ENCODE measurements at regions not wholly inside any gene's neighbourhood (a gene's known extent, or its start where the extent isn't known, plus 50 kb on each side); places are given as distances from the start of the nearest gene placed in this dataset.
A peak's percentile ranks its signal among the peaks of the same experiment; 100 is the strongest.

GRCh38 chr6:155695495-155695894, 239.9 kb upstream of the NOX3 start:
- H3K27ac ChIP-seq, result no peak overlapping the region
- no peak for DNase-seq (ENCODE audit: low read depth, low spot score)

DNA sequence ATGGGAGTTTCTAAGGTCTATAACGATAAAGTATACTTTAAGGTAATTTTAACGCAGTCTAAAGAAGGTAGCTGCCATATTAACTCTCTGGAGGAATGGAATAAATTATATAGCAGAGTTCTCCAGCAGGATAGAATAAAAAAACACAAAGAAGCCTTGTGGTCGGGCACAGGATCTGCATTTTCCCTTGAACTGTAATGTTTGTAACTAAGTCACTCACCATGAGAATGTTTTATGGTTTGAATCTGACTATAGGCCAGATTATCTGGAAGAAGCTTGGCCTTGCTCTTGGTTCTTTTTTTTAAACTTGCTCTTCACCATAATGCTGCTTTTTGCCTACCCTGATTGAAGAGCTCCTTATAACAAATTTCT, 238.8 kb upstream of the NOX3 start:
- no peak overlapping the region for H3K27ac ChIP-seq
- no peak for DNase-seq (ENCODE audit: low read depth, low spot score)

DNA sequence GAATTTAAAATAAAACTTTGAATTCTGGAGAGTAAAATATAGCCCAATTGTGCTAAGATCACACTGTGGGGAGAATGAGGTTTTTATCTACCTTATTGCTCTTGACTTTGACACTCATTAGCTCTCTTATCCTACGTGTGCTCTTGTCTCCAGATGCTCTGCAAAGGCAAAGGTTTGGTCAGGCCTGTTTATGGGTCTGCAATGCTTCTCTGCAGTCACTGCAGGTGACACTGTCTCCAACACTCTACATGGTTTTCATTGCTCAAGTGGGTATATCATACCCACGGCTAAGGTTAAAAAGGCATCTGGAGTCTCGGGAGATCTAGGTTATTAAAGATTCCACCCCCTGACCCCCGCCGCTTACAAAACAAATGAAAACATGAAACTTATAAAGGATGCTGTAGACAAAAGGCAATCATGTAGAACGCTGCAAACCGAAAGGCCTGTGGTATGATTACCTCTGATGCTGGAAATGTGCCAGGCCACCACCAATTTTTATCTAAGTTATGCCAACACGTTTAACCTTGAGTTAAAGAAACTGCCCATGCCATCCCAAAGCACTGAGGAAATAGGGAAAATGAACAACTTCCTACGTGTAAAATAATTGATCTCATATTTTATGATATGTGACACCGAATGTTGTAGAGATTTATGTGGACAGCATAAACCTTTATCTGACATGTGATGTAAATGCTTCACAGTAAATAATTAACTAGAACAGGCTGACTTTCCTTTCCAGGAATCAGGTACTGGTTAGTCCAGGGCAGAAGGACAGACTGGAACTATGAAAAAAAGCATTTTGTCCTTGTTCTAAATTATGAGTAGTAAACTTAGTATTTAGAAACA, 238.2 kb upstream of the NOX3 start:
- no peak for DNase-seq (ENCODE audit: low read depth, low spot score)
- no peak overlapping the region for H3K27ac ChIP-seq

- no peak for DNase-seq (ENCODE audit: low read depth, low spot score)
- H3K27ac ChIP-seq, result no peak overlapping the region
Observed at GRCh38 chr6:155690820-155691219, 235.2 kb upstream of the NOX3 start.

DNA sequence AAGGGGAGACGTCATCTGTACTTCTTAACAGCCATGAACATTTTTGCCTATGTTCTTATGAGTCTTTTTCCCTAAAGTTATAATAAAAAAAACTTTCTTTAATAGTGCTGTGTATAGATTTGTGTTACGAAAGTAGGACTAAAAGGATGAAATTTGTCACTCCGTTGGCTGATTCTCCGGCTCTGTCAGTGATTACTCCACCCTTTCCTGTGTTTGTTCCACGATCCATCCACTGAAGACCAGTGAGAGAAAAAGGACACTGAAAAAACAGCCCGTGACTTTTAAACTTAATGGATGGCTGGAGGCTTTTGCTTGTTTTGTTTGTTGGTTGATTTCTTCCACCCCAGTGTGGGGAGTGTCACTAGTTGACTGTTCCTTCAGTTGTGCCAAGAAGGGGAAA, 232.0 kb upstream of the NOX3 start:
- no peak overlapping the region for H3K27ac ChIP-seq
- no peak for DNase-seq (ENCODE audit: low read depth, low spot score)

DNA sequence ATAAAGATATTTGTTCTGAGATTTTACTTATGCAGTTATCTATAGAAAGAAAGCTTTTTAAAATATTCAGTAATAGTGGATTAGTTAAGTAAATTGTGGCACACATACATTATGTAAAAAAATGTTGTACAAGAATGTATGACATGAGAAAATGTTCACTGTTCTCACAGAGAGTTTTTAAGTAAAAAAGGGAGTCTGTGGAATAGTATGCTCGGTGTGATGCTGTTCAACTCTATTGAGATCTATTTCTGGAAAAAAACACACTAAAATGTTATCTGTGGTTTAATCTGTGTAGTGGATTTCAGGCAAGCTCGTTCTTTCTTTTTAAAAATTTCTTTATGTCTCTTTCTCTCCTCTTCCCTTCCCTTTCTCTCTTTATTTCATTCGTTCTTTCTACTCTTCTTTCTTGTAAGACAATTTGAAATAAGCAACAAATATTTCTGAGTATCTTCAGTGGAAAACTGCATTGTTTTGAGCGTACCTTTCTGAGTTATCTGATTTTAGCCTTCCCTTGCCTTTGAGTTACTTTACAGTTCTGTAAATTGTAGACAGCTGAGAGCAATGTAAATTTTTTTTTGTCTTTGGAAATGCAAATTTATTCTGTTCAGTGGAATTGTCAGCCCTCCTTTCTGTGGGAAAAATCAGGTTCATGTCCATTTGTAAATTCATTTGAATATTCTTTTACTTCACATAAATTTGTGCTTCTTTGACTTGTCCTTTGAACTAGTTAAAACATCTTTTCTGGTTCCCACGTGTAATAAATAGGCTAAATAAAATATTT, 229.0 kb upstream of the NOX3 start:
- no peak overlapping the region for H3K27ac ChIP-seq
- no peak for DNase-seq (ENCODE audit: low read depth, low spot score)

- no peak for DNase-seq (ENCODE audit: low read depth, low spot score)
- H3K27ac ChIP-seq, result no peak overlapping the region
Observed at GRCh38 chr6:155678361-155678760, 222.7 kb upstream of the NOX3 start.

DNA sequence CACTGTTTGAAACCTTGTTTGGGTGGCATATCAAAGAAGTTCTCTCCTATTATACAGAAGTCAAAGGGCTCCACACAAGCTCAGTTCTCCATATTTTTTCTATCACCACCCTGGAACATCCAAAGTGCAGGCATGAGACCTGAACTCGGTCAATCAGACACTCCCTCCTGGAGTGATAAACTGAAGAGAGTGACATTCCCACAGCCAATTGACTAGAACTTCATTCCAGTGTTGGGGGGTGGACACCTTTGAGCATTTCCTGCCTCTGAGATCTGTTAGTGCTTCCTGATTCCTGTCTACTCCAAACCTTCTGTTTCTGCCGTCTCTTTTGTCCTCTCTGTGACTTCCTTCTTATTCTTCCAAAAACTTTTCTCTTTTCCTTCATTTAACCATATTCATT, 220.7 kb upstream of the NOX3 start:
- no peak for DNase-seq (ENCODE audit: low read depth, low spot score)
- H3K27ac ChIP-seq, result no peak overlapping the region

- DNase-seq (ENCODE audit: low read depth, low spot score), result no peak
- no peak overlapping the region for H3K27ac ChIP-seq
Observed at GRCh38 chr6:155670655-155671054, 215.0 kb upstream of the NOX3 start.

DNA sequence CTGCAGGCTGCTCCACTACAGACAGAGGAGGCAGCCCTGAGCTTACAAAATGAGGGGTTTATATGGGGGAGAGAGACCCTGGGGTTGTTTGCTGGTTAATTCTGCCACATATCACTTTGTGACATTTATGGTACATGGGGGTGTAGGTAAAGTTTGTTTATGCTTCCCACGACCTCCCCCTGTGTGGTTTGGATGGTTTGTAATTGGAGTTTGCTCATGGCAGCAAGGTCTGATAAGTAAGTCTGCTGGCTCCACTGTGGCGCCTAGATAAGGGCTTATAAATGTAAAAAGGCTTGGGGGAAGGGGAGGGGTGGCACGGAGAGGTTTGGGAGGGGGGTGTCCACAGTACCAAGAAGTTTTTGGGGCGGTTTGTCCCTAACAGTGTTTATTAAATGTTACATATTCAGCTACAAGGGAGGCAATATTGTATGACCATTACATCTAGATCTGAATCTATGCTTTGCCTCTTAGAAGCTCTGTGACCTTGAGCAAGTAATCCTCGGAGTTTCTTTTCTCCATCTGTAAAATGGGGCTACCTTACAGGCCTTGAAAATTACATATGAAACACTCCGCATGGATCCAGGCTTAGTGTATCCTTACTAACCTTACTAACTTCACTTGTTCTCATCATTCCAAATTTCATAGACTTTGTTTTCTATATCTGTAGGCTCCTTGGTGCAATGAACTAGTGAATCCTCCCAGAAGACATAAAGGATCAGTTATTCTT, 204.8 kb upstream of the NOX3 start:
- H3K27ac ChIP-seq, result no peak overlapping the region
- DNase-seq (ENCODE audit: low read depth, low spot score), result no peak

DNA sequence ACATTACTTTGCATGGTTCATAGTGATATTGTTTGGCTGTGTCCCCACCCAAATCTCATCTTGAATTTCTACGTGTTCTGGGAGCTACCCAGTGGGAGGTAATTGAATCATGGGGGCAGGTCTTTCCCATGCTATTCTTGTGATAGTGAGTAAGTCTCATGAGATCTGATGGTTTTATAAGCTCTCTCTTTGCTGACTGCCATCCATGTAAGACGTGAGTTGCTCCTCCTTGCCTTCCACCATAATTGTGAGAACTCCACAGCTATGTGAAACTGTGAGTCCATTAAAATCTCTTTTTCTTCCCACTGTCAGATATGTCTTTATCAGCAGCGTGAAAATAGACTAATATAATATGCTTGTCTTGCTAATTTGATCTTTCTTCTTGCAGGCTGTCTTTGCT, 200.4 kb upstream of the NOX3 start:
- no peak for DNase-seq (ENCODE audit: low read depth, low spot score)

DNA sequence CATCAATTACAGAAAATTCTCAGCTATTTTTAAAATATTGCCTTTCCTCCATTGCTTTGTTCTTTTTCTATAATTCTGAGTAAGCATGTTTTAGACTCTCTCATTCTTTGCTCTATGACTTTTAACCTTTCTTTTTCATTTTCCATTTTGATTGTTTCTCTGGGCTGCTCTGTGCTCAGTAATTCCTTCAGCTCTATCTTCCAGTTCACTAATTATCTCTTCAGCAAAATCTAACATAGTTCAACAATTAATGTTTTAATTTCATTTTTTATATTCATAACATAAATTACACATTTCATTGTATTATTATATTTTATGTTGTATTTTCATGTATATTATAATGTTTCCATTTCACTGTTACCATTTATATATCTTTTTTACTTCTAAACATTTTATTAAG, 198.8 kb upstream of the NOX3 start:
- DNase-seq (ENCODE audit: low read depth, low spot score), result no peak
- no peak overlapping the region for H3K27ac ChIP-seq

More for the DNA sequence above, 200.4 kb upstream of the NOX3 start:
- no peak overlapping the region for H3K27ac ChIP-seq

- no peak for DNase-seq (ENCODE audit: low read depth, low spot score)
- H3K27ac ChIP-seq, result no peak overlapping the region
Observed at GRCh38 chr6:155648301-155648700, 192.7 kb upstream of the NOX3 start.

- no peak for DNase-seq (ENCODE audit: low read depth, low spot score)
- H3K27ac ChIP-seq, result no peak overlapping the region
Observed at GRCh38 chr6:155647354-155647753, 191.7 kb upstream of the NOX3 start.

- no peak for DNase-seq (ENCODE audit: low read depth, low spot score)
- H3K27ac ChIP-seq, result no peak overlapping the region
Observed at GRCh38 chr6:155646443-155646842, 190.8 kb upstream of the NOX3 start.

- no peak overlapping the region for H3K27ac ChIP-seq
- DNase-seq (ENCODE audit: low read depth, low spot score), result peak; percentile 41
Observed at GRCh38 chr6:155645325-155645724, 189.7 kb upstream of the NOX3 start.

- no peak overlapping the region for H3K27ac ChIP-seq
- DNase-seq (ENCODE audit: low read depth, low spot score), result no peak
Observed at GRCh38 chr6:155641603-155642002, 186.0 kb upstream of the NOX3 start.

GRCh38 chr6:155638200-155638599, 182.6 kb upstream of the NOX3 start:
- no peak for DNase-seq (ENCODE audit: low read depth, low spot score)

GRCh38 chr6:155635416-155635815, 179.8 kb upstream of the NOX3 start:
- DNase-seq (ENCODE audit: low read depth, low spot score), result no peak
- H3K27ac ChIP-seq, result no peak overlapping the region

More at GRCh38 chr6:155638200-155638599, 182.6 kb upstream of the NOX3 start:
- no peak overlapping the region for H3K27ac ChIP-seq

GRCh38 chr6:155630085-155630484, 174.4 kb upstream of the NOX3 start:
- no peak for DNase-seq (ENCODE audit: low read depth, low spot score)
- no peak overlapping the region for H3K27ac ChIP-seq

- no peak overlapping the region for H3K27ac ChIP-seq
- no peak for DNase-seq (ENCODE audit: low read depth, low spot score)
Observed at GRCh38 chr6:155629652-155630051, 174.0 kb upstream of the NOX3 start.

All from epithelial cell of prostate (primary cell).